ENCODE measurements at regions not wholly inside any gene's neighbourhood (a gene's known extent, or its start where the extent isn't known, plus 50 kb on each side); places are given as distances from the start of the nearest gene placed in this dataset.
"Not testable (repeated sequence)": the region's sequence is repeated elsewhere in the genome, so short reads cannot be mapped to it uniquely, and the experiment has no call there.

DNA sequence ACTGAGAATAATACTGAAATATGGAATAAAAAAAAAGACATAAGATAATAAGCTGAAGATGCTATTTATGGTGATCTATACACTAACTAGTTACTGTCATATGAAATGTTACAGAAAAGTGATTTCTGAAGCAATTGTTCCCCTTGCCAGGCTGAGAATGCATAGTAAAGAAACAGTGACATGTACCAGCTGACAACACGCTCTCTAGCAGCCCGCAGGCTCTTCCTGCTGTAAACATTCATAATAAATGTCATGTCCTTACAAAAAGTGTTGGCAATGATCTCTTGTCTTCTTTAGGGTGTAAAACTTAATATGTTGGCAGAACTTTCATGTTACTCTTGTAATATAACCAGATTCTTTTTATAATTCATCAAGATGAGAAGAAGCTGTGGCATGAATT, 1171.3 kb downstream of the DSC3 start:
- DNase-seq (ENCODE audit: low spot score): no peak

DNA sequence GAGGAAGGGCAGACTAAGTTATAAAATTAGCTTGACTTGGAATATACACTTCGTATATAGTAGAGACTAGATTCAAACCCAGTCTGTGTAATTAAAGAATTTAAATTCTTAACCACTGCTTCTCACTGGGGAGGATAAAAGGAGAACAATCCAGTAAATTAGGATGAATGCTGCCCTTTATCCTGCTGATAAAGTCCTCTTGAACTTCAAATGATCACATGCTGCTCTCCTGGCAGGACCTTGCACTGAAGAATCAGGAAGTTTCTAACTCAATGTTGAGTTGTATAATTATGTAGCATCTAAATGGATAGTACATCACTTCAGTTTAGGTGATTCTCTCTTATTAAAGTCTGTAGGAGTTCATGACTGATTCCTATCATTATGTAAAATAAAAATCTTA, 1179.7 kb downstream of the DSC3 start:
- DNase-seq (ENCODE audit: low spot score): no peak

- no peak for DNase-seq (ENCODE audit: low spot score)
These were observed 1186.9 kb downstream of the DSC3 start for GRCh38 chr18:29855637-29856036.

GRCh38 chr18:29853126-29853525, 1189.4 kb downstream of the DSC3 start:
- no peak for DNase-seq (ENCODE audit: low spot score)

DNA sequence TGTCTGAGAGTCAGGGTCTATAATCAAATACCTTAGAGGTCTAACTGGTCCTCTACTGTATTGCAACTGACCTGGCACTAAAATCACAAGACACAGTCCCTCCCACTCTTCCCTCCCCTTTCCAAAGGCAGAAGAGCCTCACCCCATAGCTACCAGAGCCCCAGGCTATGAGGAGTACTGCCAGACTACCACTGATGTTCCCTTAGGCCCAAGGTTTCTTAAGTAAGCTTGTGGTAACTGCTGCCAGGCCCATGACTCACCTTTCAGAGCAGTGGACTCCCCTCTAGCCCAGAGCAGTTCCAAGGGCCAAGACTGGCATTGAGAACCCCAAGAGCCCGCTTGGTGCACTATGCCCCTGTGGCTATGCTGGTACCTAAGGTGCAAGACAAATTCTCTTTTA, 1193.4 kb downstream of the DSC3 start:
- no peak for DNase-seq (ENCODE audit: low spot score)

- no peak for DNase-seq (ENCODE audit: low spot score)
These were observed 1200.9 kb downstream of the DSC3 start for GRCh38 chr18:29841631-29842030.

DNA sequence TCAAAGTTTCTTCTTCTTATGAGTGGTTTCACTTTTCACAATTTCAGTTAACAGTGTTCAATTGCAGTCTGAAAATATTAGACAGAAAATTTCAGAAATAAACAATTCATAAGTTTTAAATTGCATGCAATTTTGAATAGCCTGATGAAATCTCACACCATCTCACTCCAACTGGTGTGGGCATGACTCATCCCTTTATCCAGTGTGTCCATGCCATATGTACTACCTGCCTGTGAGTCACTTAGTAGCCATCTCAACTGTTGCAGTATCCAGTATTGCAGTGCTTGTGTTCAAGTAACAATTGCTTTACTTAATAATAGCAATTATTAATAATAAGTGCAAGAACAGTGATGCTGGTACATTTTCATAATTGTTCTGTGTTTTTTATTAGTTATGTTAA, 1202.5 kb downstream of the DSC3 start:
- DNase-seq (ENCODE audit: low spot score): no peak

DNA sequence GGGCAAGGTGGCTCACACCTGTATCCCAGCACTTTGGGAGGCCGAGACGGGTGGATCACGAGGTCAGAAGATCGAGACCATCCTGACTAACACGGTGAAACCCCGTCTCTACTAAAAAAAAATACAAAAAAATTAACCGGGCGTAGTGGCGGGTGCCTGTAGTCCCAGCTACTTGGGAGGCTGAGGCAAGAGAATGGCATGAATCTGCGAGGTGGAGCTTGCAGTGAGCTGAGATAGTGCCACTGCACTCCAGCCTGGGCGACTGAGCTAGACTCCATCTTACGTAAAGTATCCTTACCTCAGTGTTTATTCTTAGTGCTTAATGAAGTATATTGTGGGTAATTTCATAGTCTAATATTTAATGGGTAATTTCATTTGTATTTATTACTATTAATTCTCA, 1203.6 kb downstream of the DSC3 start:
- DNase-seq (ENCODE audit: low spot score): not testable (repeated sequence)

- no peak for DNase-seq (ENCODE audit: low spot score)
These were observed 1204.0 kb downstream of the DSC3 start for GRCh38 chr18:29838556-29838955.

GRCh38 chr18:29823671-29824070, 1218.9 kb downstream of the DSC3 start:
- DNase-seq (ENCODE audit: low spot score): no peak

DNA sequence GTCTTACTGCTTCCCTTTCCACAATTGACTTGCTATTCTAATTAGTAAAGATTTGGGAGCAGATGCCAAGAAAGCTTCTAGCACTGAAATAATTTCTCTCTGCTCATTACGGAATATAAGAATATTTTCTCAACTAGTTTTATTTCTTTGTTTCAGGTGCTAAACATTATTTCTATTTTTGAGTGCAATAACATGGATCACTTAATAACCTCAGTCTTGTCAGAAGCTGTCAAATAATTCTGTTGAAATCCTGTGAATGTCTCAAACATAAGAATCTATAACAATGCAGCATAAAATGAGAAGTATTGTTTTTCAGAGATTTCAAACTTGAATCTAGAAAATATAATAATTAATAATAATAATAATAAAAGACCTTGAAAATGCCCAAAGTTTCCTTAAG, 1221.0 kb downstream of the DSC3 start:
- no peak for DNase-seq (ENCODE audit: low spot score)

- DNase-seq (ENCODE audit: low spot score): no peak
These were observed 1231.0 kb downstream of the DSC3 start for GRCh38 chr18:29811519-29811918.

- no peak for DNase-seq (ENCODE audit: low spot score)
These were observed 1261.7 kb downstream of the DSC3 start for GRCh38 chr18:29780816-29781215.

DNA sequence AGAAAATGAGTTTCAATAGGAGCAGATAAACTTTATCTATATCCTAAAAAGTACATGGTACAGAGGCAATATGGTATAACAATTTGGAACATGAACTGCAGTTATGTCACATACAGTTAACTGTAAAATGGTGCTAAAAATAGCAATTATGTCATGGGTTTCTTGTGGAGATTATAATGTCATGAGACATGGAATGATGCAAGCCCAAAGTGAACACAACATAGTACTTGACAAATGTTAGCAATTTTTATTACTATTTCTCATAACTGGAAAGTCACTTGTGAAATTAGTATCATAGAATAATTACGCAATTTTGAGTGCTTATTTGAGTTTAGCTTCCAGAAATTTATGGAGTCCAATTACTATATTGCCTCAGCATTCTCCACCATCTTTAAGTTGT, 1263.4 kb downstream of the DSC3 start:
- DNase-seq (ENCODE audit: low spot score): no peak

- DNase-seq (ENCODE audit: low spot score): no peak
These were observed 1289.2 kb downstream of the DSC3 start for GRCh38 chr18:29753379-29753778.

- DNase-seq (ENCODE audit: low spot score): no peak
These were observed 1292.8 kb downstream of the DSC3 start for GRCh38 chr18:29749704-29750103.

DNA sequence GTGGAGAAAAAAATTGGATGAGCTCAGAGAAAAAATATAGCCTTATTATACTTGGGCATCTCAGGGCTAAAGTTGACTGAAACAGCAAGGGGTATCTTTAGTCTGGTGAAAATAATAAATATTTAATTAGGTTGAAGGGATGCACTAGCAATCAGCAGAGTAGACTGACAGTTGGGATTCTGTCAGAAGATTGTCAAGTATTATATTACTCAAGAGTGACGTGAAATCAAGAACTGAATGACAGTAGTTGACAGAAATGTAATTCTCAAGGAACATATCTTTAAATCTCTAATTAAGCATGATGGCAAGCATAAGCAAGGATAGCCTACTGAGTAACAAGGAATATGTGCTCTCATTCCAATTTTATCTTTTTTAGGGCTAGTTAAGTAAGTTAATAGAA, 1301.1 kb downstream of the DSC3 start:
- DNase-seq (ENCODE audit: low spot score): no peak

GRCh38 chr18:29737620-29738019, 1304.9 kb downstream of the DSC3 start:
- no peak for DNase-seq (ENCODE audit: low spot score)

GRCh38 chr18:29737190-29737589, 1305.4 kb downstream of the DSC3 start:
- DNase-seq (ENCODE audit: low spot score): no peak

- DNase-seq (ENCODE audit: low spot score): no peak
These were observed 1312.5 kb downstream of the DSC3 start for GRCh38 chr18:29730073-29730472.

GRCh38 chr18:29726646-29727045, 1315.9 kb downstream of the DSC3 start:
- no peak for DNase-seq (ENCODE audit: low spot score)

DNA sequence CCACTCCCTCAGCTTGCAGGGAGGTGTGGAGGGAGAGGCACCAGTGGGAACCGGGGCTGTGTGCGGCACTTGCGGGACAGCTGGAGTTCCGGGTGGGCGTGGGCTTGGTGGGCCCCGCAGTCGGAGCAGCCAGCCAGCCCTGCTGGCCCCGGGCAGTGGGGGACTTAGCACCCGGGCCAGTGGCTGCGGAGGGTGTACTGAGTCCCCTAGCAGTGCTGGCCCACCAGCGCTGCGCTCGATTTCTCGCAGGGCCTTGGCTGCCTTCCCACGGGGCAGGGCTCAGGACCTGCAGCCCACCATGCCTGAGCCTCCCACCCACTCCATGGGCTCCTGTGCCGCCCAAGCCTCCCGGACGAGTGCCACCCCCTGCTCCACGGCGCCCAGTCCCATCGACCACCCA, 1319.1 kb downstream of the DSC3 start:
- DNase-seq (ENCODE audit: low spot score): not testable (repeated sequence)

- not testable (repeated sequence) for DNase-seq (ENCODE audit: low spot score)
These were observed 1326.6 kb downstream of the DSC3 start for GRCh38 chr18:29715960-29716359.

- no peak for DNase-seq (ENCODE audit: low spot score)
These were observed 1329.8 kb downstream of the DSC3 start for GRCh38 chr18:29712785-29713184.

GRCh38 chr18:29711932-29712331, 1330.6 kb downstream of the DSC3 start:
- DNase-seq (ENCODE audit: low spot score): no peak
